ENCODE measurements at regions not wholly inside any gene's neighbourhood (a gene's known extent, or its start where the extent isn't known, plus 50 kb on each side); places are given as distances from the start of the nearest gene placed in this dataset.

DNA sequence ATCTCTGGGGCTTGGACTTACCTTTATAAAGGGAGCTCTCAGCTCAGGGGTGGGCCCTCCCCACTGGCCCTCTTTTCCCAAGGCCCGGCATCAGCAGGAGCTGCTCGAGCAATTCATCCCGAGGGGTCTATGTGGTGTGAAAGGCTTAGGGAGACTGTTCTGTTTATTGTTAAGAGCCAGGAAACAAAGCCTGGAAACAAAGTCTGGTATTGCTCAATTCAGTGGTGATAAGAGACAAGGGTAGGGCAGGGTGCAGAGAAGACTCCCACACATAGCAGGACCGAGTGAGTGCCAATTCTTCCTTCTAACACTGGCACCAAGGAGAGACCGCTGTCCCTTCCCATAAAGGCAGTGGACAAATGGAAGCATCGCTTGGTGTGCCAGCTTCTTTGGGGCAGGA is 750.7 kb downstream of the KCNJ18 start:
- no peaks in the 10 kb centered on the region for H3K9me3 ChIP-seq
- H3K4me1 ChIP-seq: no peaks in the 10 kb centered on the region
- TF ChIP-seq CTCF (IDR thresholded peaks at IDR 0.05): no peak
- H3K27me3 ChIP-seq: no peaks in the 10 kb centered on the region
- DNase-seq (ENCODE audit: low spot score): no peak
- H3K4me3 ChIP-seq: no peak overlapping the region
- no peaks in the 10 kb centered on the region for H3K36me3 ChIP-seq
- no peak overlapping the region for H3K27ac ChIP-seq

- Histone ChIP-seq H3K9me3 (peaks cover 0 to 6% of the 10 kb centered on the region in 2 donors), H3K4me1 (no peaks in the 10 kb centered on the region), H3K4me3 (no peak overlapping the region), H3K27ac (no peak overlapping the region), H3K36me3 (no peaks in the 10 kb centered on the region), H3K27me3 (no peaks in the 10 kb centered on the region)
- DNase-seq (ENCODE audit: low spot score): peak; percentile 52
- no peak for TF ChIP-seq CTCF (IDR thresholded peaks at IDR 0.05)
Measured at GRCh38 chr17:22453181-22453580, 760.9 kb downstream of the KCNJ18 start.

- TF ChIP-seq CTCF (IDR thresholded peaks at IDR 0.05): no peak
- Histone ChIP-seq H3K4me1 (no peaks in the 10 kb centered on the region), H3K9me3 (peaks cover 0 to 6% of the 10 kb centered on the region in 2 donors), H3K27me3 (no peaks in the 10 kb centered on the region), H3K27ac (no peak overlapping the region), H3K4me3 (no peak overlapping the region), H3K36me3 (no peaks in the 10 kb centered on the region)
- peak; percentile 49 for DNase-seq (ENCODE audit: low spot score)
Measured at GRCh38 chr17:22454070-22454999, 762.0 kb downstream of the KCNJ18 start.

DNA sequence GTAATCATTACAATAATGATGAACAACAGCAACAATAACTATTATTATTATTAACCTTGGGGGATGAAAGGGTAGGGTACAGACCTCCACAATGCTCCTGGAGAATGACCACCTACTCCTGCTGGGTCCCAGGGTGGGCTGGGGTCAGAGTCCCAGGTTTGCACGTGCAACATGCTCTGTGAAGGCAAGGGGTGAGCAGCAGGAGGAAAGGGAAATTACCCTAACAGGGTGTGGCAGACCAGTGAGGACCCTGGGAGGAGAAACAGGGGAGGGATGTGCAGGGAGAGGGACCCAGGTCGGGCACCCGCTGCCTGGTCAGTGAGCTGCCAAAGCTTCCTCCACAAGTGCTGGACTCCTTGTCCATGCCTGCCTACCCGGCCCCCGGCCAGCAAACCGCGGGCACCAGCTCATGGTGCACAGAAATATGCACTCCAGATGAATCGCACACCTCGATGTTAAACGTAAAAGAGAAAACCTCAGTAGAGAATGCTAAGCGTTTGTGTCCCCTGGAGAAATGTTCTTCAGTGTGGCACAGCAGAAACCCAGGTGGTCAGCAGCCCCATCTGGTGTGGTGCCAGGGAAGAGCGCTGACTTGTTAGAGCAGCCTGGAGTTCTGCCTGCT is 767.1 kb downstream of the KCNJ18 start:
- no peaks in the 10 kb centered on the region for H3K36me3 ChIP-seq
- no peaks in the 10 kb centered on the region for H3K4me1 ChIP-seq
- no peak for TF ChIP-seq CTCF (IDR thresholded peaks at IDR 0.05)
- no peak overlapping the region for H3K27ac ChIP-seq
- no peaks in the 10 kb centered on the region for H3K27me3 ChIP-seq
- H3K9me3 ChIP-seq: peaks cover 0 to 3% of the 10 kb centered on the region in 2 donors
- DNase-seq (ENCODE audit: low spot score): peak; percentile 36
- H3K4me3 ChIP-seq: no peak overlapping the region

DNA sequence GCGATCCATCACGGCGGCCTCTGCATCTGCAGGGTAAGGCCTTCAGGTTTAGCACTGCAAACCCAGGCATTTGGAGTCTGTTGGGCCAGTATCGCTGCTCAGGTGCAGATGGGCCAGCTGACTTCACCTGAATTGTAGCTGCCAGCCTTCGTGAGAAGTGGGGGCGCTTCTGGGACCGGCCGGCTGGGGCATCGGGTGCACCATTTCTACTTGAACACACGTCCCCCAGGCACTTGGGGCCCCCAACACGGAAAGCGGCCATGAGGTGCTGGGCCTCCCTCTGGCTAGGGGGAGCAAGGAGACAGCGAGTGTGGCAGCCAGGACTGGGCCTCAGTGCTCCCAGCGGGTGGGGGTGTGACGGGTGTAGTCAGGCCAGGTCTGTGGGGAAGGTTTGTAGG is 767.6 kb downstream of the KCNJ18 start:
- H3K36me3 ChIP-seq: no peaks in the 10 kb centered on the region

More for the DNA sequence above, 767.6 kb downstream of the KCNJ18 start:
- Histone ChIP-seq H3K9me3 (no peaks in the 10 kb centered on the region), H3K4me3 (no peak overlapping the region), H3K27ac (no peak overlapping the region), H3K4me1 (no peaks in the 10 kb centered on the region), H3K27me3 (no peaks in the 10 kb centered on the region)
- DNase-seq (ENCODE audit: low spot score): no peak
- no peak for TF ChIP-seq CTCF (IDR thresholded peaks at IDR 0.05)
